ENCODE measurements at regions not wholly inside any gene's neighbourhood (a gene's known extent, or its start where the extent isn't known, plus 50 kb on each side); places are given as distances from the start of the nearest gene placed in this dataset.
"Not testable (repeated sequence)": the region's sequence is repeated elsewhere in the genome, so short reads cannot be mapped to it uniquely, and the experiment has no call there.

- no peaks in the 10 kb centered on the region for H3K4me1 Mint-ChIP-seq
- DNase-seq: no peak
- H3K27ac Mint-ChIP-seq: no peak overlapping the region
- H3K36me3 Mint-ChIP-seq: no peaks in the 10 kb centered on the region
- ATAC-seq (ENCODE audit: low read depth): no peak
- H3K9me3 Mint-ChIP-seq: no peaks in the 10 kb centered on the region
- no peak overlapping the region for H3K4me3 Mint-ChIP-seq
- no peaks in the 10 kb centered on the region for H3K27me3 Mint-ChIP-seq
- POLR2A ChIA-PET: no interaction called here
Observed at GRCh38 chrX:112457788-112458187, 221.9 kb downstream of the LHFPL1 start.

GRCh38 chrX:112450810-112451209 is 228.9 kb downstream of the LHFPL1 start:
- Mint-ChIP-seq H3K27me3 (no peaks in the 10 kb centered on the region), H3K4me3 (no peak overlapping the region), H3K4me1 (no peaks in the 10 kb centered on the region), H3K27ac (no peak overlapping the region), H3K36me3 (no peaks in the 10 kb centered on the region), H3K9me3 (no peaks in the 10 kb centered on the region)
- DNase-seq: no peak
- no peak for ATAC-seq (ENCODE audit: low read depth)
- POLR2A ChIA-PET: no interaction called here

- DNase-seq (no peak), ATAC-seq (ENCODE audit: low read depth) (no peak)
- no peaks in the 10 kb centered on the region for H3K27me3 Mint-ChIP-seq
- no peak overlapping the region for H3K27ac Mint-ChIP-seq
- POLR2A ChIA-PET: no interaction called here
- H3K4me1 Mint-ChIP-seq: no peaks in the 10 kb centered on the region
- H3K4me3 Mint-ChIP-seq: no peak overlapping the region
- H3K36me3 Mint-ChIP-seq: no peaks in the 10 kb centered on the region
- H3K9me3 Mint-ChIP-seq: no peaks in the 10 kb centered on the region
Observed at GRCh38 chrX:112440277-112440676, 239.5 kb downstream of the LHFPL1 start.

- Mint-ChIP-seq H3K36me3 (no peaks in the 10 kb centered on the region), H3K4me1 (no peaks in the 10 kb centered on the region), H3K27me3 (no peaks in the 10 kb centered on the region), H3K4me3 (no peak overlapping the region), H3K9me3 (no peaks in the 10 kb centered on the region), H3K27ac (no peak overlapping the region)
- DNase-seq: no peak
- no peak for ATAC-seq (ENCODE audit: low read depth)
- POLR2A ChIA-PET: no interaction called here
Observed at GRCh38 chrX:112424166-112424565, 255.6 kb downstream of the LHFPL1 start.

- no peak for DNase-seq
- H3K27me3 Mint-ChIP-seq: no peaks in the 10 kb centered on the region
- no peaks in the 10 kb centered on the region for H3K4me1 Mint-ChIP-seq
- H3K36me3 Mint-ChIP-seq: no peaks in the 10 kb centered on the region
- ATAC-seq (ENCODE audit: low read depth): no peak
- no peak overlapping the region for H3K27ac Mint-ChIP-seq
- POLR2A ChIA-PET: no interaction called here
- no peak overlapping the region for H3K4me3 Mint-ChIP-seq
- H3K9me3 Mint-ChIP-seq: peaks cover 1% of the 10 kb centered on the region
Observed at GRCh38 chrX:112391313-112391712, 288.4 kb downstream of the LHFPL1 start.

- H3K9me3 Mint-ChIP-seq; DNase-seq; POLR2A ChIA-PET; H3K36me3 Mint-ChIP-seq; H3K27me3 Mint-ChIP-seq; H3K27ac Mint-ChIP-seq; ATAC-seq (ENCODE audit: low read depth); H3K4me1 Mint-ChIP-seq; H3K4me3 Mint-ChIP-seq: not testable (repeated sequence)
Observed at GRCh38 chrX:112381649-112382298, 298.0 kb downstream of the LHFPL1 start.

- POLR2A ChIA-PET: no interaction called here
- Mint-ChIP-seq H3K27ac (no peak overlapping the region), H3K27me3 (no peaks in the 10 kb centered on the region)
Observed at GRCh38 chrX:112380541-112381278, 298.1 kb upstream of the TRPC5 start.

GRCh38 chrX:112377481-112377880 is 294.9 kb upstream of the TRPC5 start:
- H3K27me3 Mint-ChIP-seq: no peaks in the 10 kb centered on the region
- no peaks in the 10 kb centered on the region for H3K9me3 Mint-ChIP-seq
- DNase-seq: no peak
- POLR2A ChIA-PET: no interaction called here
- no peak for ATAC-seq (ENCODE audit: low read depth)
- no peak overlapping the region for H3K27ac Mint-ChIP-seq
- H3K4me1 Mint-ChIP-seq: no peaks in the 10 kb centered on the region
- no peak overlapping the region for H3K4me3 Mint-ChIP-seq
- no peaks in the 10 kb centered on the region for H3K36me3 Mint-ChIP-seq

More at GRCh38 chrX:112380541-112381278, 298.1 kb upstream of the TRPC5 start:
- Mint-ChIP-seq H3K4me3 (no peak overlapping the region), H3K9me3 (no peaks in the 10 kb centered on the region), H3K36me3 (no peaks in the 10 kb centered on the region), H3K4me1 (no peaks in the 10 kb centered on the region)
- DNase-seq (no peak), ATAC-seq (ENCODE audit: low read depth) (no peak)

- no peaks in the 10 kb centered on the region for H3K9me3 Mint-ChIP-seq
- H3K36me3 Mint-ChIP-seq: no peaks in the 10 kb centered on the region
- no peaks in the 10 kb centered on the region for H3K4me1 Mint-ChIP-seq
- ATAC-seq (ENCODE audit: low read depth) (no peak), DNase-seq (no peak)
- no peak overlapping the region for H3K27ac Mint-ChIP-seq
- no peaks in the 10 kb centered on the region for H3K27me3 Mint-ChIP-seq
- no peak overlapping the region for H3K4me3 Mint-ChIP-seq
- POLR2A ChIA-PET: no interaction called here
Observed at GRCh38 chrX:112368371-112368770, 285.8 kb upstream of the TRPC5 start.

GRCh38 chrX:112367065-112367464 is 284.5 kb upstream of the TRPC5 start:
- POLR2A ChIA-PET: no interaction called here
- no peaks in the 10 kb centered on the region for H3K27me3 Mint-ChIP-seq
- no peaks in the 10 kb centered on the region for H3K9me3 Mint-ChIP-seq
- DNase-seq (no peak), ATAC-seq (ENCODE audit: low read depth) (no peak)
- H3K4me3 Mint-ChIP-seq: no peak overlapping the region
- H3K4me1 Mint-ChIP-seq: no peaks in the 10 kb centered on the region
- H3K36me3 Mint-ChIP-seq: no peaks in the 10 kb centered on the region
- no peak overlapping the region for H3K27ac Mint-ChIP-seq

- Mint-ChIP-seq H3K4me3 (no peak overlapping the region), H3K4me1 (no peaks in the 10 kb centered on the region), H3K9me3 (no peaks in the 10 kb centered on the region), H3K27me3 (no peaks in the 10 kb centered on the region), H3K27ac (no peak overlapping the region), H3K36me3 (no peaks in the 10 kb centered on the region)
- DNase-seq (no peak), ATAC-seq (ENCODE audit: low read depth) (no peak)
- POLR2A ChIA-PET: no interaction called here
Observed at GRCh38 chrX:112359906-112360305, 277.3 kb upstream of the TRPC5 start.

GRCh38 chrX:112355931-112356330 is 273.4 kb upstream of the TRPC5 start:
- Mint-ChIP-seq H3K27me3 (no peaks in the 10 kb centered on the region), H3K27ac (no peak overlapping the region), H3K9me3 (no peaks in the 10 kb centered on the region), H3K36me3 (no peaks in the 10 kb centered on the region), H3K4me1 (no peaks in the 10 kb centered on the region), H3K4me3 (no peak overlapping the region)
- DNase-seq (no peak), ATAC-seq (ENCODE audit: low read depth) (no peak)
- POLR2A ChIA-PET: no interaction called here

- DNase-seq: no peak
- Mint-ChIP-seq H3K36me3 (no peaks in the 10 kb centered on the region), H3K9me3 (no peaks in the 10 kb centered on the region), H3K27ac (no peak overlapping the region), H3K4me3 (no peak overlapping the region), H3K27me3 (no peaks in the 10 kb centered on the region), H3K4me1 (no peaks in the 10 kb centered on the region)
- no peak for ATAC-seq (ENCODE audit: low read depth)
- POLR2A ChIA-PET: no interaction called here
Observed at GRCh38 chrX:112341598-112341997, 259.0 kb upstream of the TRPC5 start.

GRCh38 chrX:112313201-112313600 is 230.6 kb upstream of the TRPC5 start:
- Mint-ChIP-seq H3K27me3 (no peaks in the 10 kb centered on the region), H3K4me3 (no peak overlapping the region), H3K4me1 (no peaks in the 10 kb centered on the region), H3K36me3 (no peaks in the 10 kb centered on the region), H3K9me3 (no peaks in the 10 kb centered on the region), H3K27ac (no peak overlapping the region)
- DNase-seq (no peak), ATAC-seq (ENCODE audit: low read depth) (no peak)
- POLR2A ChIA-PET: no interaction called here

Data from activated naive CD8-positive, alpha-beta T cell treated with anti-CD3 and anti-CD28 coated beads, Interleukin-2, amount 10 ng/mL, durations not matched to agents 7 days and 5 days (primary cell).